Right atrium auricular region (tissue), 2 donors: ENCODE measurements at regions not wholly inside any gene's neighbourhood (a gene's known extent, or its start where the extent isn't known, plus 50 kb on each side); places are given as distances from the start of the nearest gene placed in this dataset.

ENCODE experiments used
- DNase-seq: peaks from one replicate; pipeline ENCODE4 v3.0.0-alpha.2; 2019; ENCODE audit warnings: low spot score
- H3K27ac ChIP-seq, 2 donors: fragments of 200-600 bp; sonication (generic); 1 replicate in 1 of 2; 2 replicates in 1 of 2; pipeline ENCODE4 v1.5.1; 2016 to 2019
- H3K27me3 ChIP-seq, 2 donors: fragments of 200-600 bp; sonication (generic); one replicate each; pipeline versions ENCODE4 v1.5.1 to v1.6.0; 2017 to 2019
- H3K36me3 ChIP-seq: fragments of 200-600 bp; sonication (generic); one replicate; pipeline ENCODE4 v1.5.1; 2016
- H3K4me1 ChIP-seq, 2 donors: fragments of 200-600 bp; sonication (generic); one replicate each; pipeline versions ENCODE4 v1.5.1 to v1.6.0; 2017 to 2019
- H3K4me3 ChIP-seq, 2 donors: fragments of 200-600 bp; sonication (generic); 1 replicate in 1 of 2; 2 replicates in 1 of 2; pipeline ENCODE4 v1.5.1; 2017 to 2019; ENCODE audit warnings: mild to moderate bottlenecking in 1 of 2, moderate library complexity in 1 of 2
- H3K9me3 ChIP-seq, 2 donors: fragments of 200-600 bp; sonication (generic); one replicate each; pipeline ENCODE4 v1.5.1; 2019
- TF ChIP-seq, protein P1 (sequence below), 2 donors: fragments of 200-600 bp; sonication (generic); IDR thresholded peaks; one replicate each; pipeline ENCODE4 v1.5.1; 2019; ENCODE audit warnings: antibody characterized with exemption in 2 of 2

DNA sequence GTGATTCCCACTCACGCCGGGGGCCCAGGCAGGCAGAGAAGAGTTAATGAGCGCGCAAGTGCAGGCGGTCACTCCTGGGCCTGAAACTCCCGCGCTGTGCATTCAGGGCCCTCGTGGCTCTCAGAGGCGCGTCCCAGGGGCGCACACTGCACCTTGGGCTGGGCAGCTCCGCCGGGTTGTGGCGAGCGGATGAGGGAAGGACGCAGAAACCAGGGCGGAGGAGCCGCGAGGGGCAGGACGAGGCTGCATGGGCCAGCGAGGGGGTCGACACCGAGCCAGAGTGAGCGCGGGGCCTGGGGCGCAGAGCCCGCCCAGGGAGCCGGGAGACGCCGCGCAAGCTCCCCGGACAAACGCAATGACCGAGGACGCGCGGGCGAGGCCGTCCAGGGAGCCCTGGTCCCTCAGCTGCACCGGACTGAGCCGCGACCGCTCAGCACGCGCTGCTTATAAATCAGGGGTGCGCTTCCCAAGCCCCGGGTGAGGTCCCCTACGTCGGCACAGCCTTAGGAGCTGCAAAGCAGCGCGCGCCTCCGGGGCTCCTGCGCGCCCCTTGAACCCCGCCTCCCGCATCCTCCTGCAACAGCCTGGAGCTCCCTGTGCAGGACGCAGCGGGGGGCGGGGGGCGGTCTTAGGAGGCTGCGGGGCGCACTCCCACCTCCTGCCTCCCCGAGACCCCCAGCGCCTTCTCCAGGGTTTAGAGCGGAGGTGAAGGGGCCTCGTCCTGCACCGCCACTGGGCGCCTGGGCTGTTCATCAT is 180.2 kb upstream of the ALKAL2 start:
- no peak overlapping the region for H3K4me3 ChIP-seq
- no peaks in the 10 kb centered on the region for H3K4me1 ChIP-seq
- peaks cover 0 to 9% of the 10 kb centered on the region in 2 donors for H3K27me3 ChIP-seq
- no peaks in the 10 kb centered on the region for H3K36me3 ChIP-seq
- no peak for DNase-seq
- no peak overlapping the region for H3K27ac ChIP-seq
- TF ChIP-seq, protein P1, sequence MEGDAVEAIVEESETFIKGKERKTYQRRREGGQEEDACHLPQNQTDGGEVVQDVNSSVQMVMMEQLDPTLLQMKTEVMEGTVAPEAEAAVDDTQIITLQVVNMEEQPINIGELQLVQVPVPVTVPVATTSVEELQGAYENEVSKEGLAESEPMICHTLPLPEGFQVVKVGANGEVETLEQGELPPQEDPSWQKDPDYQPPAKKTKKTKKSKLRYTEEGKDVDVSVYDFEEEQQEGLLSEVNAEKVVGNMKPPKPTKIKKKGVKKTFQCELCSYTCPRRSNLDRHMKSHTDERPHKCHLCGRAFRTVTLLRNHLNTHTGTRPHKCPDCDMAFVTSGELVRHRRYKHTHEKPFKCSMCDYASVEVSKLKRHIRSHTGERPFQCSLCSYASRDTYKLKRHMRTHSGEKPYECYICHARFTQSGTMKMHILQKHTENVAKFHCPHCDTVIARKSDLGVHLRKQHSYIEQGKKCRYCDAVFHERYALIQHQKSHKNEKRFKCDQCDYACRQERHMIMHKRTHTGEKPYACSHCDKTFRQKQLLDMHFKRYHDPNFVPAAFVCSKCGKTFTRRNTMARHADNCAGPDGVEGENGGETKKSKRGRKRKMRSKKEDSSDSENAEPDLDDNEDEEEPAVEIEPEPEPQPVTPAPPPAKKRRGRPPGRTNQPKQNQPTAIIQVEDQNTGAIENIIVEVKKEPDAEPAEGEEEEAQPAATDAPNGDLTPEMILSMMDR (IDR thresholded peaks at IDR 0.05) = no peak
- peaks cover 0 to 4% of the 10 kb centered on the region in 2 donors for H3K9me3 ChIP-seq

DNA sequence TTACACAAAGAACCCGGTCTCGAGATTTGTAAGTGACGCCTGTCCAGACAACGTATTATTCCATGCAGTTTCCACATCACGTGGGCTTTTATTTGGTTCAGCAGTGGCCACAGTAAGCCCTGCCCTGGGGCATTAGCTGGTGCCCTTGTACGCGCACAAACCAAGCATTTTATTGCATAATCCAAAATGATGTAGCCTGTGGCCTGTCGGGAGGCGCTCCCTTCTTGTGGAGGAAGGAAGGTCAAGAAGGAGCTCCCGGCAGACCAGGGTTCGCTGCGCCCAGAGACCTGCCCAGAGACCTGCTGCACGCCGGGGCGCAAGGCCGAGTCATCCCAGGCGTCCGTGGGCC is 179.6 kb upstream of the ALKAL2 start:
- Histone ChIP-seq H3K36me3 (no peaks in the 10 kb centered on the region), H3K27me3 (peaks cover 0 to 9% of the 10 kb centered on the region in 2 donors), H3K4me1 (no peaks in the 10 kb centered on the region), H3K27ac (no peak overlapping the region), H3K9me3 (no peaks in the 10 kb centered on the region), H3K4me3 (no peak overlapping the region)
- TF ChIP-seq, protein P1 (IDR thresholded peaks at IDR 0.05) = no peak
- no peak for DNase-seq

GRCh38 chr2:467101-467500 is 179.2 kb upstream of the ALKAL2 start:
- peaks cover 0 to 9% of the 10 kb centered on the region in 2 donors for H3K27me3 ChIP-seq
- TF ChIP-seq, protein P1 (IDR thresholded peaks at IDR 0.05) = no peak

DNA sequence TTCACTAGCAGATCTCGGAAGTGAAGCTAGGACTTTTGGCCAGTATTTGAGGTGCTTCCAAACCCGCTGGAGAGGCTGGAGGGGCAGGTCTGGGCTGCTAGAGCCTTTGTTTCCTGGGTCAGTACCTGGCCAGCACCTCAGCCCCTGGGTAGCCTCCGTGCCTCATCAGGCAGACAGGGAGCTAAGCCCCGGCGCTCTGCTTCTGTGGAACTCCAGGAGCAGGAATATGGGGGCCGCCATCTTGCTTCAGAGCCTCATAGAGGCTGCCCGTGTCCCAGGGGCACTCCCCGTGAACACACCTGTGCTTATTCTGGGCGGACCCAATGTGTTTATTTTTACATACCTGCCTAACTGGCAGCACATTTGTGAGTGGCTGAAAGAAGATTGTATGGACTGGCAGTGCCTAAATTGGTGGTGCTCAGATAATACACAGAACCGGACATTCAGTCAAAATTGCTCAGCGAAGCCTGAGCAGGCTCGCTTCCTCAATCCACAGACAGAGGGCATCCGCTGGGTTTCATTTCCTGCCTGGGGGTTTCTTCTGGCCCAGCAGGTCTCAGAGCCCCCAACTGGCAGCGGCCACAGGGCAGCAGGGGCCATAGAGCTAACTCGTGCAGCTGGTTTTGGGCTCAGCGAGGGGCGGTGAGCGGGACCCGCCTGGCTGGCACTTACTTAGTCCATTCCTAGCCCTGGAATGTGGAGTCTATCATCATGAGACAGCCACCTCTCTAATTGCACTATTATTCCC is 176.8 kb upstream of the ALKAL2 start:
- TF ChIP-seq, protein P1 (IDR thresholded peaks at IDR 0.05) = no peak
- H3K27me3 ChIP-seq = peaks cover 0 to 9% of the 10 kb centered on the region in 2 donors
- H3K9me3 ChIP-seq = no peaks in the 10 kb centered on the region
- H3K27ac ChIP-seq = no peak overlapping the region
- H3K4me3 ChIP-seq = no peak overlapping the region
- no peaks in the 10 kb centered on the region for H3K36me3 ChIP-seq
- no peak for DNase-seq
- H3K4me1 ChIP-seq = no peaks in the 10 kb centered on the region

More at GRCh38 chr2:467101-467500, 179.2 kb upstream of the ALKAL2 start:
- H3K27ac ChIP-seq = no peak overlapping the region
- DNase-seq = no peak
- H3K4me1 ChIP-seq = no peaks in the 10 kb centered on the region
- H3K4me3 ChIP-seq = no peak overlapping the region
- H3K36me3 ChIP-seq = no peaks in the 10 kb centered on the region
- H3K9me3 ChIP-seq = no peaks in the 10 kb centered on the region

- Histone ChIP-seq H3K27ac (no peak overlapping the region), H3K4me3 (no peak overlapping the region), H3K4me1 (no peaks in the 10 kb centered on the region), H3K9me3 (no peaks in the 10 kb centered on the region), H3K36me3 (no peaks in the 10 kb centered on the region), H3K27me3 (no peaks in the 10 kb centered on the region)
- TF ChIP-seq, protein P1 (IDR thresholded peaks at IDR 0.05) = no peak
- no peak for DNase-seq
These were observed 173.0 kb upstream of the ALKAL2 start for GRCh38 chr2:460861-461260.
